Skeletal muscle tissue (tissue), 3 donors: ENCODE measurements at regions not wholly inside any gene's neighbourhood (a gene's known extent, or its start where the extent isn't known, plus 50 kb on each side); places are given as distances from the start of the nearest gene placed in this dataset.

Source experiments
- H3K27ac ChIP-seq: one replicate; pipeline ENCODE4 v1.7.0; 2013; ENCODE audit warnings: mild to moderate bottlenecking, low read depth, low read length, inconsistent platforms
- H3K27me3 ChIP-seq, 3 donors: one replicate each; pipeline ENCODE4 v1.7.0; 2013; ENCODE audit warnings: low read length in 3 of 3; ENCODE audit not compliant: control insufficient read depth in 3 of 3, insufficient read depth in 3 of 3
- H3K36me3 ChIP-seq, 3 donors: one replicate each; pipeline ENCODE4 v1.7.0; 2013; ENCODE audit warnings: low read length in 3 of 3; ENCODE audit not compliant: control insufficient read depth in 3 of 3, insufficient read depth in 3 of 3
- H3K4me1 ChIP-seq, 3 donors: one replicate each; pipeline ENCODE4 v1.7.0; 2013; ENCODE audit warnings: low read length in 3 of 3, mild to moderate bottlenecking in 3 of 3; ENCODE audit not compliant: control insufficient read depth in 3 of 3, insufficient read depth in 3 of 3
- H3K4me3 ChIP-seq, 3 donors: one replicate each; pipeline ENCODE4 v1.7.0; 2013; ENCODE audit warnings: low read length in 3 of 3
- H3K9ac ChIP-seq, 3 donors: one replicate each; pipeline ENCODE4 v1.7.0; 2013; ENCODE audit warnings: low read length in 3 of 3, mild to moderate bottlenecking in 3 of 3, moderate library complexity in 2 of 3, low read depth in 1 of 3
- H3K9me3 ChIP-seq, 3 donors: one replicate each; pipeline ENCODE4 v1.7.0; 2013; ENCODE audit warnings: low read length in 3 of 3; ENCODE audit not compliant: control insufficient read depth in 3 of 3
- donor health status: Osteomylitis.

GRCh38 chr1:172717722-172718465, 59.0 kb downstream of the FASLG start:
- no peaks in the 10 kb centered on the region for H3K4me1 ChIP-seq
- no peak overlapping the region for H3K27ac ChIP-seq
- no peak overlapping the region for H3K9ac ChIP-seq
- H3K4me3 ChIP-seq = no peak overlapping the region
- no peaks in the 10 kb centered on the region for H3K36me3 ChIP-seq
- H3K27me3 ChIP-seq = no peaks in the 10 kb centered on the region
- no peaks in the 10 kb centered on the region for H3K9me3 ChIP-seq

GRCh38 chr1:172719066-172719627, 60.2 kb downstream of the FASLG start:
- Histone ChIP-seq H3K9ac (no peak overlapping the region), H3K27ac (no peak overlapping the region), H3K9me3 (no peaks in the 10 kb centered on the region), H3K4me1 (no peaks in the 10 kb centered on the region), H3K27me3 (no peaks in the 10 kb centered on the region), H3K4me3 (no peak overlapping the region), H3K36me3 (no peaks in the 10 kb centered on the region)

GRCh38 chr1:172719694-172720138, 60.8 kb downstream of the FASLG start:
- Histone ChIP-seq H3K27ac (no peak overlapping the region), H3K36me3 (no peaks in the 10 kb centered on the region), H3K4me3 (no peak overlapping the region), H3K27me3 (no peaks in the 10 kb centered on the region), H3K9me3 (no peaks in the 10 kb centered on the region), H3K9ac (no peak overlapping the region), H3K4me1 (no peaks in the 10 kb centered on the region)

- H3K9me3 ChIP-seq = no peaks in the 10 kb centered on the region
- H3K4me1 ChIP-seq = no peaks in the 10 kb centered on the region
- H3K36me3 ChIP-seq = no peaks in the 10 kb centered on the region
- H3K4me3 ChIP-seq = no peak overlapping the region
- no peak overlapping the region for H3K27ac ChIP-seq
- H3K27me3 ChIP-seq = no peaks in the 10 kb centered on the region
- H3K9ac ChIP-seq = no peak overlapping the region
These were observed 61.4 kb downstream of the FASLG start for GRCh38 chr1:172720339-172720738.

- Histone ChIP-seq H3K4me1 (no peaks in the 10 kb centered on the region), H3K9ac (no peak overlapping the region), H3K27me3 (no peaks in the 10 kb centered on the region), H3K27ac (no peak overlapping the region), H3K36me3 (no peaks in the 10 kb centered on the region), H3K4me3 (no peak overlapping the region), H3K9me3 (no peaks in the 10 kb centered on the region)
These were observed 64.3 kb downstream of the FASLG start for GRCh38 chr1:172723251-172723650.

GRCh38 chr1:172724232-172724631, 65.3 kb downstream of the FASLG start:
- H3K4me3 ChIP-seq = no peak overlapping the region
- H3K9me3 ChIP-seq = no peaks in the 10 kb centered on the region
- H3K27ac ChIP-seq = no peak overlapping the region
- H3K36me3 ChIP-seq = no peaks in the 10 kb centered on the region
- H3K27me3 ChIP-seq = no peaks in the 10 kb centered on the region
- H3K4me1 ChIP-seq = no peaks in the 10 kb centered on the region
- no peak overlapping the region for H3K9ac ChIP-seq

GRCh38 chr1:172724765-172725613, 66.1 kb downstream of the FASLG start:
- Histone ChIP-seq H3K27me3 (no peaks in the 10 kb centered on the region), H3K27ac (no peak overlapping the region), H3K4me3 (no peak overlapping the region), H3K4me1 (no peaks in the 10 kb centered on the region), H3K36me3 (no peaks in the 10 kb centered on the region), H3K9ac (no peak overlapping the region), H3K9me3 (no peaks in the 10 kb centered on the region)

- Histone ChIP-seq H3K36me3 (no peaks in the 10 kb centered on the region), H3K4me3 (no peak overlapping the region), H3K4me1 (no peaks in the 10 kb centered on the region), H3K9ac (no peak overlapping the region), H3K9me3 (no peaks in the 10 kb centered on the region), H3K27ac (no peak overlapping the region), H3K27me3 (no peaks in the 10 kb centered on the region)
These were observed 67.8 kb downstream of the FASLG start for GRCh38 chr1:172726740-172727139.

GRCh38 chr1:172727275-172727857, 68.5 kb downstream of the FASLG start:
- H3K4me3 ChIP-seq = no peak overlapping the region
- H3K36me3 ChIP-seq = no peaks in the 10 kb centered on the region
- H3K27ac ChIP-seq = no peak overlapping the region
- no peaks in the 10 kb centered on the region for H3K4me1 ChIP-seq
- no peaks in the 10 kb centered on the region for H3K9me3 ChIP-seq
- H3K9ac ChIP-seq = no peak overlapping the region
- no peaks in the 10 kb centered on the region for H3K27me3 ChIP-seq
